ENCODE measurements at regions not wholly inside any gene's neighbourhood (a gene's known extent, or its start where the extent isn't known, plus 50 kb on each side); places are given as distances from the start of the nearest gene placed in this dataset.

DNA sequence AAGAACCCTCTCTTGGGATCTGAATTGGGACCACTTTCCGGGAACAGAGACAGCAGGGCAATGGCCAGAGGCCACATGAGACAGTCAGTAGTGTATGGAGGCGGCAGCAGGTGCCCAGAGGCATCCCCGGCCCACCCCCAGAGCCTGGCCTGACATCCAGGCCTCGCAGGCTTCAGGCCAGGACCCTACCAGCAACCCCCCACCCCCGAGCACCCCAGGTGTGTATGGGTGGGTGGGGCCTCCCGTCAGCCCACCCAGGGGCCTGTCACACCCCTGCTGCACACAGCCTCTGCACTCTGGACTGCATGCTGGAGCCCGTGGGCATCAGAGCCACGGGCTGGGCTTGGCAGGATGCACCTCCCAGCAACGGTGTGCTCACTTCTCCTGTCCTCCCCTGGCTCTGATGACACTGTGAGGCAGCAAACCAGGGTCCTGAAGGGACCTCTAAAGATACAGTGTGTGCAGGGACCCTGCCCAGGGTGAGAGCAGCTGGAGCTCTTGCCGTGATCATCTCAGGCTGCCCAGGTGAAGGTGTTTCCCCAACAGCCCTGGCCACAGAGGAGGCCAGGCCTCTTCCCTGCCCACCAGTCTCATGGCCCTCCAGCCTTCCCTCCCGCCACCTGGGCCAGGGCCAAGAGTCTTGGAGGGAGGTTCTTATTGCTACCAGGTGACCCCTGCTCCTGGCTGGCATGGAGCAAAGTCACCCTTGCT is 88.8 kb upstream of the SEPTIN5 start:
- Histone ChIP-seq H3K27me3 (no peaks in the 10 kb centered on the region), H3K27ac (no peak overlapping the region), H3K36me3 (no peaks in the 10 kb centered on the region), H3K4me1 (no peaks in the 10 kb centered on the region; the same call in 1 of the 2 replicates), H3K4me3 (no peak overlapping the region), H3K9me3 (replicated peaks) (no peaks in the 10 kb centered on the region)
- DNase-seq, result no peak

DNA sequence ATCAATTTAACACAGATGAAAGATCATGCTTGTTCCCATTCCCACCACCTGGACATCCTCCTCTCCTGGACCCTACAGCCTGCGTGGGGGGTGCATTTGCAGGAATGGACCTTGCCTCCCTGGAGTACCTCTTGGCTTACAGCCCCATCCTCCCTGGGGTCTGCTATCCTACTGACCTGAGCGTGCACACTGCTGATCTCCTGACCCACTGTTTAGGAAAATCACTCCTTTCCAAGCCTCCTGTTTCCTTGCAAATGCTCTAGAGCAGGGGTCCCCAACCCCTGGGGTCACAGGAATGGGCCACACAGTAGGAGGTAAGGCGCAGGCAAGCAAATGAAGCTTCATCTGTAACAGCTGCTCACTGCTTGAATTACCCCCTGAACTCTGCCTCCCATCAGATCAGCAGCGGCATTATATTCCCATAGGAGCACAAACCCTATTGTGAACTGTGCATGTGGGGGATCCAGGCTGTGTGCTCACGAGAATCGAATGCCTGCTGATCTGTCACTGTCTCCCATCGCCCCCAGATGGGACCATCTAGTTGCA is 88.2 kb upstream of the SEPTIN5 start:
- Histone ChIP-seq H3K36me3 (no peaks in the 10 kb centered on the region), H3K9me3 (replicated peaks) (no peaks in the 10 kb centered on the region), H3K4me3 (no peak overlapping the region), H3K27me3 (no peaks in the 10 kb centered on the region), H3K4me1 (no peaks in the 10 kb centered on the region; the same call in 1 of the 2 replicates), H3K27ac (no peak overlapping the region)
- DNase-seq, result peak; percentile 22 to 50

DNA sequence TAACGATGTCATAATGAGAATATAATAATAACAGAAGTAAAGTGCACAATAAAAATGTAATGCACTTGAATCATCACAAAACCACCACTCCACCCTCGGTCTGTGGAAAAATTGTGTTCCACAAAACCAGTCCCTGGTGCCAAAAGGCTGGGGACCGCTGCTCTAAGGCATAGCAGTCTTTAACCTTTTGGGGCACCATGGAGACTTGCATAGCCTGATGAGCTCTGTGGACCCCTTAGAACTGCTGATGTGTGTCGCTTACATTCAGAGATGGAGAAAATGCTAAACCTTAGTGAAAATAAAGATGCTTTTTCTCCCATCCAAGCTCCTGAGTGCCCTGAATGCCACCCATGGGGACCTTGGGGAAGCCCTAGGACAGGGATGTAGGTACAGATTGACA is 87.6 kb upstream of the SEPTIN5 start:
- H3K36me3 ChIP-seq, result no peaks in the 10 kb centered on the region
- no peak overlapping the region for H3K27ac ChIP-seq
- no peaks in the 10 kb centered on the region for H3K27me3 ChIP-seq
- H3K9me3 ChIP-seq (replicated peaks), result no peaks in the 10 kb centered on the region
- H3K4me1 ChIP-seq, result no peaks in the 10 kb centered on the region; the same call in 1 of the 2 replicates
- H3K4me3 ChIP-seq, result no peak overlapping the region
- no peak for DNase-seq

GRCh38 chr22:19628038-19628776 is 86.1 kb upstream of the SEPTIN5 start:
- Histone ChIP-seq H3K9me3 (replicated peaks) (no peaks in the 10 kb centered on the region), H3K4me3 (no peak overlapping the region), H3K27me3 (no peaks in the 10 kb centered on the region), H3K4me1 (no peaks in the 10 kb centered on the region; the same call in none of the 2 replicates), H3K27ac (no peak overlapping the region), H3K36me3 (no peaks in the 10 kb centered on the region)
- DNase-seq, result no peak

- Histone ChIP-seq H3K27me3 (no peaks in the 10 kb centered on the region), H3K27ac (no peak overlapping the region), H3K36me3 (no peaks in the 10 kb centered on the region), H3K4me3 (no peak overlapping the region), H3K9me3 (replicated peaks) (no peaks in the 10 kb centered on the region), H3K4me1 (no peaks in the 10 kb centered on the region; the same call in none of the 2 replicates)
- DNase-seq, result no peak
Observed at GRCh38 chr22:19629331-19629719, 85.0 kb upstream of the SEPTIN5 start.

DNA sequence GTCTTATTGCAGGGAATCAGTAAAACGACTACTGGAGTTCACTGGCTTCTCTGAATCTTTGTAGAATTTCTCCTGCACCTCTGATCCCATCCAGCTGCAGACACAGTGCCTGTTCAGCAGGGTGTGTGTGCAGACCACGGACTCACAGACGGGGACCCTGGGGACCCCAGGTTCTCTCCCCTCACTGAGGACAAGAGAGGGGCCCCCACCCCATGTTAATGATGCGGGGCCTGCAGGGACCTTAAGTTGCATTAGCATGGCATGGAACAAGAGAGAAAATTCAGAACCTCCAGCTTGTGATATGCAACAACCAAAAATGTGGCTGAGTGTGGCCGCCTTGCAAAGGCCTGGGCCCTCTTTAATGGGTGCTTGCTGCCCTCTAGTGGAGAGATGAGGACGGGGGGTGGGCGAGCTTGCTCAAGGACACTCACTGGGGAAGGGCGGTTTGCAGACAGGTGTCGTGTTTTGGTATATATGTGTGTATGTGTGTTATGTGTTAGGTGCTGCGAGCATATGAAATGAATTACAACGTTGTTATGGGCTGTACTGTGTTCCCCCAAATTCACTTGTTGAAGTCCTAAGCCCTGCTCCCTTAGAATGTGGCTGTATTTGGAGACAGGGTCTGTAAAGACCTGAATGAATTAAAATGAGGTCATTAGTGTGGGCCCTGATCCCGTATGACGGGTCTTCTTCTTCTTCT is 84.4 kb upstream of the SEPTIN5 start:
- no peak overlapping the region for H3K27ac ChIP-seq
- no peaks in the 10 kb centered on the region for H3K27me3 ChIP-seq
- peak; percentile 79 to 90 for DNase-seq
- no peaks in the 10 kb centered on the region for H3K36me3 ChIP-seq
- H3K9me3 ChIP-seq (replicated peaks), result no peaks in the 10 kb centered on the region
- H3K4me3 ChIP-seq, result no peak overlapping the region
- H3K4me1 ChIP-seq, result no peaks in the 10 kb centered on the region; the same call in none of the 2 replicates

DNA sequence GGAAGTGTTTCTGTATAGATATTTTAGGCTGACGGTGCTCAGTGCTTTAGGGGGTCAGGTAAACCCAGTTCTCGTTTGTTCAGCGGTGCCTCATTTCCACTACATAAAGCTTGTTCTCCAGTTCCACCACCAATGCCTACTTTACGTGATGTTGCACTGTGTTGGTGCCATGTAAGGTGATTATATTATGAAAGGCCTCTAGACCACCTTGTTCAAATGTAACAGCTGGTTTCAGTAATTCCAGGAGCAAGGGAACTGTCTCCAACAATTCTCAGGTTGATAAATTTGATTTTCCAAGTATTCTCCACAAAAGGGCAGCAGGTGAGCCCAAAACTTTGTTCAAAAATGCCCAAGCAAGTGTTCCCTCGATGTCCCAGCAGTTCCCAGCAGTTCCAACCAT is 83.7 kb upstream of the SEPTIN5 start:
- Histone ChIP-seq H3K9me3 (replicated peaks) (no peaks in the 10 kb centered on the region), H3K36me3 (no peaks in the 10 kb centered on the region), H3K27ac (no peak overlapping the region), H3K4me1 (no peaks in the 10 kb centered on the region; the same call in none of the 2 replicates), H3K4me3 (no peak overlapping the region), H3K27me3 (no peaks in the 10 kb centered on the region)
- no peak for DNase-seq

DNA sequence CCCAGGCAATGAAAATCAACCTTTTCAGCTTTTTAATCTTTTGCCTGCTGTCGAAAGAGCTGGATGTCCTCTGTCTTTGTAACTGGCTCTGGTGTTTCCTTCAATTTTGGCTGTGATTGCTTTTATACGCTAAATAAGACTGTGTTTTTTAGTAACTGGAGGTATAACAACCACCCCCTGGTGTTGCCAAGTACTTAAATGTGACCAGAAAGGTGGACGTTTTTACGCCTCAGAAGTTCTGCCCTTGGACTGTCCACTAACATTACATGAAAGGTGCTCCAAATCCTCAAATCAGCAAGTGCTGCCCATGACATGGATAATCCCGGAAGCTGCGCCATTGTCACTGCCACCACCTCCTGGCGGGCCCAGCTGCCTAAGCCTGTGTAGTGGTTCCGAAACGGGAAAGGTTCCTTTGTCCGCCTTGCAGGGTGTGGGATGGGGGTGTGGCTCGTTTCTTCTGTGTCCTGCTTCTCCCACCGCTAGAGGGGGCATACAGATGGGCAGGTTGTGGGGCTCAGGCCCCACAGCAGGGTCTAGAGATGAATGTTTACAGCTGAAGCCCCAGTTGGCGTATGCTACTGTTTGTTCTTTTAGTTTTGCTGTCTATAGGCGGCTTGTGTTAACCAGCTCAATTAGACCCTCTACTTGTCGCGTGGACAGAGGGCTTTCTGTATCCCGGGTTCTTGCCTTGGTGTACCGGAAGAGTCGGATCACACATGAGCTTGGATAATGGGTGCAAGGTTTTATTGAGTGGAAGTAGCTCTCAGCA is 82.2 kb upstream of the SEPTIN5 start:
- no peaks in the 10 kb centered on the region for H3K27me3 ChIP-seq
- H3K4me1 ChIP-seq, result no peaks in the 10 kb centered on the region; the same call in 1 of the 2 replicates
- no peaks in the 10 kb centered on the region for H3K36me3 ChIP-seq
- H3K4me3 ChIP-seq, result 0 out of 2 replicates have a peak overlapping the region, but pooled peaks have one; percentile 7
- no peaks in the 10 kb centered on the region for H3K9me3 ChIP-seq (replicated peaks)
- H3K27ac ChIP-seq, result no peak overlapping the region
- peak; percentile 68 to 77 for DNase-seq

DNA sequence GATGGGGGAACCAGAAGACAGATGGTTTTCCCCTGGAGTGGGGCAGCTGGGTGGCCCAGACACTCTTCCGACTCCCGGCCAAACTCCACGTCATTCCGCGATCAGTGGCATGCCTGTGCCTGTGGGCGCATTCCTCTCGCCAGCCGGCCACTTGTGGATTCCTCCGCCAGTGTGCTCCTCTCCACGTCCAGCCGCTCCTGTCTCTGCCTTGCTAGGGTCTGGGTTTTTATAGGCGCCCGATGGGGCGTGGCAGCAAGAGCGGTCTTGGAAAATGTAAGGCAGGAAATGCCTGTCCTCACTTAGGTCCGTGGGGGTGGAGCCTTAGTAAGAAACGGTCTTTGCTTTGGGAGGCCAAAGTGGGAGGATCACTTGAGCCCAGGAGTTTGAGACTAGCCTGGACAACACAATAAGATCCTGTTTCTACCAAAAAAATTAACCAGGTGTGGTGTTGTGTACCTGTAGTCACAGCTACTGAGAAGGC is 81.6 kb upstream of the SEPTIN5 start:
- no peaks in the 10 kb centered on the region for H3K27me3 ChIP-seq
- H3K36me3 ChIP-seq, result no peaks in the 10 kb centered on the region
- H3K9me3 ChIP-seq (replicated peaks), result no peaks in the 10 kb centered on the region
- DNase-seq, result peak; percentile 45 to 46
- 0 out of 2 replicates have a peak overlapping the region, but pooled peaks have one; percentile 7 for H3K4me3 ChIP-seq
- H3K27ac ChIP-seq, result no peak overlapping the region
- H3K4me1 ChIP-seq, result no peaks in the 10 kb centered on the region; the same call in 1 of the 2 replicates

- no peak for DNase-seq
- no peaks in the 10 kb centered on the region for H3K9me3 ChIP-seq (replicated peaks)
- no peaks in the 10 kb centered on the region for H3K36me3 ChIP-seq
- no peak overlapping the region for H3K27ac ChIP-seq
- no peaks in the 10 kb centered on the region for H3K27me3 ChIP-seq
- H3K4me3 ChIP-seq, result no peak overlapping the region
- H3K4me1 ChIP-seq, result no peaks in the 10 kb centered on the region; the same call in 1 of the 2 replicates
Observed at GRCh38 chr22:19634226-19634975, 79.9 kb upstream of the SEPTIN5 start.

DNA sequence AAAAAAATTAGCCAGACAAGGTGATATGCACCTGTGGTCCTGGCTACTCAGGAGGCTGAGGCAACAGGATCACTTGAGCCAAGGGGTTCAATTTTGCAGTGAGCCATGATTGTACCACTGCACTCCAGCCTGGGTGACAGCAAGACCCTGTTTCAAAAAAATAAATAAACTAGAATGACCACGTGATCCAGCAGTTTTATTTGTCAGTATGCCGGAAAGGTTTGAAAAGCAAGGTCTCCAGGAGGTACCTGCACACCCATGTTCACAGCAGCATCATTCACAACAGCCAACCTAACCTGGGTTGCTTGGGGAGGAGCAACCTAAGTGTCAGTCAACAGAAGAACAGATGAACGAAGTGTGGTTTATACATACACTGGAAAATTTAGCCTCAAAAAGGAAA is 78.7 kb upstream of the SEPTIN5 start:
- Histone ChIP-seq H3K4me1 (no peaks in the 10 kb centered on the region; the same call in 1 of the 2 replicates), H3K4me3 (no peak overlapping the region), H3K27me3 (no peaks in the 10 kb centered on the region), H3K36me3 (no peaks in the 10 kb centered on the region), H3K27ac (no peak overlapping the region), H3K9me3 (replicated peaks) (no peaks in the 10 kb centered on the region)
- no peak for DNase-seq

- H3K4me1 ChIP-seq, result no peaks in the 10 kb centered on the region; the same call in 1 of the 2 replicates
- H3K9me3 ChIP-seq (replicated peaks), result no peaks in the 10 kb centered on the region
- no peaks in the 10 kb centered on the region for H3K27me3 ChIP-seq
- no peak for DNase-seq
- no peak overlapping the region for H3K27ac ChIP-seq
- H3K4me3 ChIP-seq, result no peak overlapping the region
- no peaks in the 10 kb centered on the region for H3K36me3 ChIP-seq
Observed at GRCh38 chr22:19636696-19637407, 77.5 kb upstream of the SEPTIN5 start.
